Duodenal mucosa (tissue), 2 donors: ENCODE measurements at regions not wholly inside any gene's neighbourhood (a gene's known extent, or its start where the extent isn't known, plus 50 kb on each side); places are given as distances from the start of the nearest gene placed in this dataset.
"Not testable (repeated sequence)": the region's sequence is repeated elsewhere in the genome, so short reads cannot be mapped to it uniquely, and the experiment has no call there.

Experiments used
- H3K27ac ChIP-seq: one replicate; pipeline ENCODE4 v1.7.0; 2013; ENCODE audit warnings: low read depth, low read length
- H3K27me3 ChIP-seq, 2 donors: one replicate each; pipeline ENCODE4 v1.7.0; 2013; ENCODE audit warnings: low read length in 2 of 2, control low read depth in 1 of 2; ENCODE audit not compliant: insufficient read depth in 2 of 2, control insufficient read depth in 1 of 2
- H3K36me3 ChIP-seq, 2 donors: one replicate each; pipeline ENCODE4 v1.7.0; 2013; ENCODE audit warnings: low read length in 2 of 2, control low read depth in 1 of 2; ENCODE audit not compliant: insufficient read depth in 2 of 2, control insufficient read depth in 1 of 2
- H3K4me1 ChIP-seq, 2 donors: one replicate each; pipeline ENCODE4 v1.7.0; 2013; ENCODE audit warnings: low read length in 2 of 2, control low read depth in 1 of 2; ENCODE audit not compliant: insufficient read depth in 2 of 2, control insufficient read depth in 1 of 2
- H3K4me3 ChIP-seq, 2 donors: one replicate each; pipeline ENCODE4 v1.7.0; 2013; ENCODE audit warnings: low read length in 2 of 2, low read depth in 1 of 2
- H3K9ac ChIP-seq, 2 donors: one replicate each; pipeline ENCODE4 v1.7.0; 2013; ENCODE audit warnings: low read length in 2 of 2, low read depth in 1 of 2
- H3K9me3 ChIP-seq, 2 donors: one replicate each; pipeline ENCODE4 v1.7.0; 2013; ENCODE audit warnings: low read length in 2 of 2, control low read depth in 1 of 2; ENCODE audit not compliant: control insufficient read depth in 1 of 2

DNA sequence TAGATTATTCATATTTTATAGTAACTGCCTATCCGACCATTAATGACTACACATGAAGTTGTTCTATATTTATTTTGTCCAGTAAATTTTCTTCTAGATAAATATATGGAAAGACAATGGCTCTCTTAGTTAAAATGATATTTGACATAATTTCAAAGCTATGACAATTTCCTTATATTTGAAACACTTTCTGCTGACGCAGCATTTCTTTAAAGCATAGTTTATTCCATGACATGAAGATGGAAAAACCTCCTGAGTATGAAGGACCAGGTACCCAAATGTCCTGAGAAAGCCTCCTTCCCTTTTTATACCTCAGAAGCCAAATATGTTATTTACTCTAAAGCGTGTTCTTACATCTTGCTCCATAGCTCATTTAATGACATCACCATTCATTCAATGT lies 831.6 kb downstream of the EFNB2 start:
- H3K4me3 ChIP-seq = no peak overlapping the region
- no peak overlapping the region for H3K9ac ChIP-seq
- no peaks in the 10 kb centered on the region for H3K27me3 ChIP-seq
- H3K4me1 ChIP-seq = no peaks in the 10 kb centered on the region
- H3K27ac ChIP-seq = no peak overlapping the region
- no peaks in the 10 kb centered on the region for H3K9me3 ChIP-seq
- no peaks in the 10 kb centered on the region for H3K36me3 ChIP-seq

DNA sequence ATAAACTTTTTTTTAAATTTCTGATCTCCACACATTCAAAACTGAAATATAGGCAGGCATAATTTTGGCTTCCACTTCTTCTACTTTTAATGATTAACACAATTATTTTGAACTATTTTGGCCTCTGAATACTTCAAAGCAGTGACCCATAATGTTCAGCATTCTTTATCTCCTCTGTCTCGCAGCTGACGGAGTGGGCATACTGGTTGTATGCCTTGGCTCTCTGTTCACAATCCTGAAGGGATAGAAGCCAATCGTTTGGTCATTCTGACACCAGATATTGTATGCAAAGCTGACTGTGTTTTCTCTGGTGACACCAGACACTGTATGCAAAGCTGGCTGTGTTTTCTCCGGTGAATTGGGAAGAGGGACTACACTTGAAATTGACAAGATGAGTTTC lies 833.0 kb downstream of the EFNB2 start:
- H3K4me3 ChIP-seq = no peak overlapping the region
- H3K4me1 ChIP-seq = no peaks in the 10 kb centered on the region
- H3K36me3 ChIP-seq = no peaks in the 10 kb centered on the region
- no peaks in the 10 kb centered on the region for H3K9me3 ChIP-seq
- no peaks in the 10 kb centered on the region for H3K27me3 ChIP-seq
- no peak overlapping the region for H3K9ac ChIP-seq
- no peak overlapping the region for H3K27ac ChIP-seq

DNA sequence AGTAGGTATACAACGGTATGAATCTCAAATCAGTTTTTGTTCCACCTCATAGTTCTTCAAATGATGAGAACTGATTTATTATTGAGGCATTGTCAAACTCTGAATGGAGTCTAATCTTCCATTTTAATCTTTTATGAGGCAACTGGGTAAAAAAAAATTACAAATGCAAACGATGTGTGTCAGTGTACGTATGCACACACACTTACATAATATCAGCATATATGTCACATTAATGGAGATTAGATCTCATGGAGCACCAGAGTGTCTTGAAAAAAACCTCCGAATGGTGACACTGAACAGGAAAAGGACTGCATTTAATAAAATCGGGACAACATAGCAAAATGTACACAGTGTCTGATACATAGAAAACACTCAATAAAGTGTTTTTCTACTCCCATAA lies 842.7 kb downstream of the EFNB2 start:
- no peaks in the 10 kb centered on the region for H3K27me3 ChIP-seq
- no peak overlapping the region for H3K9ac ChIP-seq
- H3K4me3 ChIP-seq = no peak overlapping the region
- H3K36me3 ChIP-seq = no peaks in the 10 kb centered on the region
- H3K9me3 ChIP-seq = no peaks in the 10 kb centered on the region
- H3K27ac ChIP-seq = no peak overlapping the region
- no peaks in the 10 kb centered on the region for H3K4me1 ChIP-seq

DNA sequence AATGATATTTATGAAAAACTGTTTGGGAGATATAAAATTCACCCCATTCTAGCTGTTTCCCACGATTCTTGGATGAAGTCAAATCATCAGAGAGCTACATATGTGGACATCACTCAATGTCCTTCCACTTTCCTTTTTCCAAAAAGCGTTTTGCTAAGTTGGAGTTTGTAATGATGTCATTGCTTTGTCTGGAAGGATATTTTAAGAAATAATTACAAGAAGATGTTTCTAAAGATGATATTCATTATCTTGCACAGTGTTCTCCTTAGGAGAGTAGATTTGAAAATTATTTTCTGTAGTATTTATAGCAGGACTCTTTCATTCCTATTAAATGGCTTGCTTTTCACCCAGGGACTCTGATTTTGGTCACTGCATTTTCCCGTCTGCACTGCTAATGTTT lies 851.2 kb downstream of the EFNB2 start:
- Histone ChIP-seq H3K36me3 (no peaks in the 10 kb centered on the region), H3K9ac (no peak overlapping the region), H3K9me3 (no peaks in the 10 kb centered on the region), H3K27me3 (no peaks in the 10 kb centered on the region), H3K4me1 (no peaks in the 10 kb centered on the region), H3K27ac (no peak overlapping the region), H3K4me3 (no peak overlapping the region)

DNA sequence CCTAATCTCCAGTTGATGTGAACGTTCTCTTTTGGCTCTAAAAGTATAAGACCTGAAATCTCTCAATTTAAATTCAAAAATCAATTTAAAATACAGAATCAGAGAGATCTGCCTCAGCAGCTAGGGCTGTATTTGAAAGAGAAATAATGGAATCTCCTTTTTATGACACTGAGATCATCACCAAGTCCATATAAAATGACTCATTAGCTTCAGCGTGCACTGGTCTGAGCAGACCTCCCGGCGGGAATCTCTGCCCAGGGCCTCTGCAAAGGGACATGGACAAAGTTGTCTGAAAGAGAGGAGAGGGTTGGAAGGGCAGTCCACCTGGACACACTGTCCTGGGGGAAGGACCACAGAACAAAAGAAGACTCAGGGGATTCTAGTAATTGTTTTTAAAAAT lies 855.6 kb downstream of the EFNB2 start:
- Histone ChIP-seq H3K4me1 (no peaks in the 10 kb centered on the region), H3K9ac (no peak overlapping the region), H3K9me3 (no peaks in the 10 kb centered on the region), H3K36me3 (no peaks in the 10 kb centered on the region), H3K4me3 (no peak overlapping the region), H3K27ac (no peak overlapping the region), H3K27me3 (no peaks in the 10 kb centered on the region)

DNA sequence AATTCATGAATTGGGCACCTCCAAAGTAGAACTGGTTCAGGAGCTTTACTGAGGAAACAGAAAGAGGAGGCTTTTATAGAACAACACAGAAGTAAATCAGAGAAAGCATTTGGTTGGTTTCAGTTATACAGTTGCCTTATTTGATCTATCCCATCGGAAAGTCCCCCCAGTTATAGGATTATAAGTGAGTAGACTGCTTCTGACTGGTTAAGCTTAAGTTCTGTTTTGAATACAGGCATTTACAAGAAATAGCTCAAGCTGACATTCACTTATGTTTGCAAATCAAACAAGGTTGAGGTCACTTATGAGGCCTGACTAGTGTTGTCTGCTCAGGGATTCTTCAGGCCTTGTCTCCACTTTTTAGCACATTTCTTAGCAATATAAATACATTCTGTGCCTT lies 857.4 kb downstream of the EFNB2 start:
- H3K9ac ChIP-seq = no peak overlapping the region
- H3K27me3 ChIP-seq = no peaks in the 10 kb centered on the region
- no peak overlapping the region for H3K27ac ChIP-seq
- no peaks in the 10 kb centered on the region for H3K4me1 ChIP-seq
- no peak overlapping the region for H3K4me3 ChIP-seq
- no peaks in the 10 kb centered on the region for H3K9me3 ChIP-seq
- no peaks in the 10 kb centered on the region for H3K36me3 ChIP-seq

DNA sequence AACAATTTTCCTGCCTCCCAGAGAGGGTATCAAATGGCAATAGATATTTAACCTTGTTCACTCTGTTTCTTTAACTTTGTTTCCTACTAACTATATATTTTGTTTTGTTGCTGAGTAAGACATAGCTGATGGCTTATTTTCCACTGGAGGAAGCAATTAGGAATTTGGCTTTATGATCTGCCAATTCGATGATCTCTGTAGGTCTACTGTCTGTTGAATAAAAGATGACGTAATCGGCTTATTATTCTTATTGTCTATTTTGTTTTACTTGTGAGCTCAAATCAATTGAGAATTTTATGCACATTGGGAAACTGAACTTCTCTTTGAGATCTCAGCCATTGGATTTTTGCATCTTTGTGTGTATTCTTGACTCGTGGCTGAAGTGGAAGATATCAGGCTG lies 862.6 kb downstream of the EFNB2 start:
- Histone ChIP-seq H3K27ac (no peak overlapping the region), H3K4me1 (peaks cover 5 to 12% of the 10 kb centered on the region in 2 donors), H3K4me3 (no peak overlapping the region), H3K27me3 (no peaks in the 10 kb centered on the region), H3K36me3 (no peaks in the 10 kb centered on the region), H3K9me3 (no peaks in the 10 kb centered on the region), H3K9ac (no peak overlapping the region)

DNA sequence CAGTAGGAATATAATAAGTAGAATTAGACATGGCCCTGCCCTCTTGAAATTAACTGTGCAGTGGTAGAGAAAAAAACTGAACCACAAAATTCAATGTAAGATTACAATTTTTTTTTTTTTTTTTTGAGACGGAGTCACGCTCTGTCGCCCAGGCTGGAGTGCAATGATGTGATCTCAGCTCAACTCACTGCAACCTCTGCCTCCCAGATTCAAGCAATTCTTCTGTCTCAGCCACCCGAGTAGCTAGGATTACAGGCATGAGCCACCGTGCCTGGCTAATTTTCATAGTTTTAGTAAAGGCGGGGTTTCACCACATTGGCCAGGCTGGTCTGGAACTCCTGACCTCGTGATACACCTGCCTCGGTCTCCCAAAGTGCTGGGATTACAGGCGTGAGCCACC lies 864.3 kb downstream of the EFNB2 start:
- H3K9ac ChIP-seq, H3K9me3 ChIP-seq, H3K4me3 ChIP-seq, H3K27ac ChIP-seq, H3K36me3 ChIP-seq, H3K27me3 ChIP-seq: not testable (repeated sequence)
- peaks cover 5 to 12% of the 10 kb centered on the region in 2 donors for H3K4me1 ChIP-seq

DNA sequence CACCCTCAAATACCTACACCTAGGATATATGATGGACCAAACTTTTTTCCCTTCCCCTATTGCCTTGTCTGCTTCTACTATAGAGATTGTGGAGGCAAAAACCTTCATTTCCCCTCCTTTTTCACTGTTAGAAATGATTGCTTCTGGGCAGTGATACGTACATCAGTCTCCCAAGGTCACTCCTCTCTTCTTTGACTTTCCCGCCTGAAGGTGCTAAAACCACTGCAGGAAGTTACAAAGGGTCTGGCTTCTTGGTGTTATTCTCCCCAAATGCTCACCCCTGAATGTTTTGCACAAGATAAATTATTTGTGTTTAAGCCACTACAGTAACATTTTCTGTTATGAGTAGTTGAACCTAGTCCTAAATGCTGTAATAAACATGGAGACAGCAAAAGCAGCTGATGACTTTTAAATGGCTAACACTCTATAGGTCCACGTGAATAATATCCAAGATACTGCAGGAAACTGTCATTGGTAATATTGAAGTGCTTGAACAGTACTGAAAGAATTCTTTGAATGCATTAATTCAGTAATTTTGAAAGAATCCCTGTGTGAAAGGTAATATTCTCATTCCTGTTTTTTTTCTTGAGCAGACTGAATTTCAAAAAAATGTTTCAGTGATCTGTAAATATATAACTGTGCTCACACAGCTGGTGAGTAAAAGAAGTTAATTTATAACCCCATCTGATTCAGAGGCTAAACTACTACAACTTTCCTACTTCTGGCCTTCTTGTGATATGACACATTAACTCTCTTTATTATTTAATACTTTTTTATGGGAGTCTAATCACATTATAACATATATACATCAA lies 865.1 kb downstream of the EFNB2 start:
- no peaks in the 10 kb centered on the region for H3K9me3 ChIP-seq
- peaks cover 5 to 12% of the 10 kb centered on the region in 2 donors for H3K4me1 ChIP-seq
- no peak overlapping the region for H3K9ac ChIP-seq
- H3K27me3 ChIP-seq = no peaks in the 10 kb centered on the region
- no peak overlapping the region for H3K4me3 ChIP-seq
- no peak overlapping the region for H3K27ac ChIP-seq
- H3K36me3 ChIP-seq = no peaks in the 10 kb centered on the region

DNA sequence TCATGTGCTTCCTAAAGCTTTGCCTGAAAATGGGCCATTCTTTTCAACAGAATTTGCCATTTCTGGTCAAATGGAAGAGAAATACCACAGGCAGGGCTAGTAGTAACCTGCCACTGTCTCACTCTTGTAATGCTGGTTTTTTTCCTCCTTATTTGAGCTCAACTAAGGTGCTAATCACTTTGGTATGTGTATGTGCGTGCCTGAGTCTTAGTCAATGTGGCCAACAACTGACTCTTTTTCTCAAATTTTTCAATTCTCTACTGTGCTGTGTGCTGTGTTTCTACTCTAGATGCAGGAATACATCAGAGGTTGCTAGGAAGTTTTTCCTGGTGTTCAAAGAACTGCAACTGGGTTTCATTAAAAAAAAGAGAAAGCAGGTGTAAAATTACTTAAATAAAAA lies 870.2 kb downstream of the EFNB2 start:
- H3K27ac ChIP-seq = no peak overlapping the region
- H3K27me3 ChIP-seq = no peaks in the 10 kb centered on the region
- H3K9ac ChIP-seq = no peak overlapping the region
- H3K4me3 ChIP-seq = no peak overlapping the region
- H3K36me3 ChIP-seq = no peaks in the 10 kb centered on the region
- H3K4me1 ChIP-seq = peaks cover 5 to 9% of the 10 kb centered on the region in 2 donors
- no peaks in the 10 kb centered on the region for H3K9me3 ChIP-seq
